Urinary bladder (tissue), 3 donors: ENCODE measurements at regions not wholly inside any gene's neighbourhood (a gene's known extent, or its start where the extent isn't known, plus 50 kb on each side); places are given as distances from the start of the nearest gene placed in this dataset.

Source experiments
- DNase-seq: peaks from one replicate; pipeline ENCODE4 v3.0.0-alpha.2; 2015; ENCODE audit errors: extremely low spot score
- H3K27ac ChIP-seq: one replicate; pipeline ENCODE4 v1.5.1; 2013; ENCODE audit warnings: low read depth, mild to moderate bottlenecking, moderate library complexity
- H3K36me3 ChIP-seq: one replicate; pipeline ENCODE4 v1.6.1; 2013; ENCODE audit warnings: mild to moderate bottlenecking, moderate library complexity; ENCODE audit not compliant: insufficient read depth
- H3K4me1 ChIP-seq: one replicate; pipeline ENCODE4 v1.6.1; 2013; ENCODE audit warnings: mild to moderate bottlenecking, moderate library complexity; ENCODE audit not compliant: insufficient read depth
- H3K4me3 ChIP-seq: one replicate; pipeline ENCODE4 v1.5.1; 2013; ENCODE audit warnings: low read depth, low read length
- WGBS: extraction: QIAGEN DNeasy Blood & Tissue Kit; methylation state at CpG from one replicate; pipeline ENCODE4 v1.1.7; 2013; 5-methylcytosine and 5-hydroxymethylcytosine counted together
- donor health status: healthy with polysubstance abuse.
- donor health status: healthy.

GRCh38 chr12:87766044-87766443 lies 263.2 kb downstream of the C12orf50 start:
- H3K4me1 ChIP-seq: no peaks in the 10 kb centered on the region
- no peak overlapping the region for H3K4me3 ChIP-seq
- H3K36me3 ChIP-seq: no peaks in the 10 kb centered on the region
- no peak for DNase-seq
- no peak overlapping the region for H3K27ac ChIP-seq

DNA sequence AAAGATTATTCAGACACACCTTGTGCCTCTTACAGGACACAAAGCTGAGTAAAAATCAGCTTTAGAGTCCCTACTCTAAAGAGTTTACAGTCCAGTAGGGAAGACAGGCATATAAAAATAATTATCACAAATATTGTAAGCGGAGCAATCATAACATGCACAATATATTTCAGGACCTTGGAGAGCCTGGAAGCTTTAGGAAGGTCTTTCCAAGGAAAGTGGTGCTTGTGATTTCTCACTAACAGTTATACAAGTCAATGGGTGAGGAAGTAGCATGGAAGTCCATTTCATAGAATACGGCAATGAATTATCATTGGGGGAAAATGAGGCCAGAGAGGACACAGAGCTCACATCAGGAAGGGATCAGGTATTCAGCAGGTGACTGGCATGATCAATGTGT lies 268.3 kb downstream of the C12orf50 start:
- Histone ChIP-seq H3K36me3 (no peaks in the 10 kb centered on the region), H3K4me3 (no peak overlapping the region), H3K4me1 (no peaks in the 10 kb centered on the region), H3K27ac (no peak overlapping the region)
- WGBS: 88% methylated on average over 2 of the region's 2 CpGs
- no peak for DNase-seq

GRCh38 chr12:87758271-87758670 lies 270.9 kb downstream of the C12orf50 start:
- Histone ChIP-seq H3K4me3 (no peak overlapping the region), H3K4me1 (no peaks in the 10 kb centered on the region), H3K36me3 (no peaks in the 10 kb centered on the region), H3K27ac (no peak overlapping the region)
- no peak for DNase-seq

DNA sequence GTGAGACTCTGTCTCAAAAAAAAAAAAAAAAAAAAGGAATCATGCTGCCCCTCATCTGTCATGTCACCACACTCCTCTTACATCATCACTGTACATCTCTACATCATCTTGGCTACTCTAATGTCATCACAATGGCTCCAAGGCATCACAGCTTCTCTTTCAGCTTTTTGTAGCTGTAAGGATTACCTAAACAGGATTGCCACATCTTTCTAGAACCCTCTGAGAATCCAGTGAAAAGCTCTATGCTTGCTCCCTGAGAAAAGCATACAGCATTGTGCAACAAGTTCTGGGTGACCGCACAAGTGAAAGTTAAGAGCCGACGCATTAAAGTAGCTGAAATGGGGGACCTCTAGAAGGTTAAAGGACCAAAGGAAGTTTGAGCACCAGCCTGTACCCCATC lies 272.5 kb downstream of the C12orf50 start:
- over 99% methylated on average over 3 of the region's 3 CpGs for WGBS
- Histone ChIP-seq H3K4me1 (no peaks in the 10 kb centered on the region), H3K36me3 (no peaks in the 10 kb centered on the region), H3K27ac (no peak overlapping the region), H3K4me3 (no peak overlapping the region)
- no peak for DNase-seq

DNA sequence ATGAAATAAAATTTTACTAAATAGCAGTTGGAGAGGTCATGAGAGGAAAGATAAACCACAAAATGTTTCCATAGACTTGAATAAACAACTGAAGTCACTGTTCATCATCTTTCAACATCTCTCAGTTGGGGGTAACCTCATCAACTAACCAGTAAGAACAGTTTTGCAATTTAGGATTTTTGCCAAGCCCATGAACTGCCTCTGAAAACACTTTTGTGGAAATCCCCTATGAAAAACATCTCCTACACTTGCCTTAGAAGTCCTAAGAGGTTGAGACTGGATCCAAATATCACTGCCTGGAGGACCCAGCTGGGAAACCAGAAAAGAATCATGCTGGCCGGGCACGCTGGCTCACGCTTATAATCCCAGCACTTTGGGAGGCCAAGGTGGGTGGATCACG lies 273.1 kb downstream of the C12orf50 start:
- no peaks in the 10 kb centered on the region for H3K4me1 ChIP-seq
- WGBS: 80% methylated on average over 4 of the region's 4 CpGs
- no peak for DNase-seq
- no peak overlapping the region for H3K4me3 ChIP-seq
- no peaks in the 10 kb centered on the region for H3K36me3 ChIP-seq
- no peak overlapping the region for H3K27ac ChIP-seq

GRCh38 chr12:87728931-87729593 lies 300.1 kb downstream of the C12orf50 start:
- Histone ChIP-seq H3K36me3 (no peaks in the 10 kb centered on the region), H3K4me1 (no peaks in the 10 kb centered on the region), H3K4me3 (no peak overlapping the region), H3K27ac (no peak overlapping the region)
- 90% methylated on average over 2 of the region's 2 CpGs for WGBS
- DNase-seq: no peak

- 61% methylated on average over 3 of the region's 3 CpGs for WGBS
- Histone ChIP-seq H3K4me3 (no peak overlapping the region), H3K27ac (no peak overlapping the region), H3K4me1 (no peaks in the 10 kb centered on the region), H3K36me3 (no peaks in the 10 kb centered on the region)
- DNase-seq: no peak
Observed at GRCh38 chr12:87720967-87721366, 308.2 kb downstream of the C12orf50 start.

DNA sequence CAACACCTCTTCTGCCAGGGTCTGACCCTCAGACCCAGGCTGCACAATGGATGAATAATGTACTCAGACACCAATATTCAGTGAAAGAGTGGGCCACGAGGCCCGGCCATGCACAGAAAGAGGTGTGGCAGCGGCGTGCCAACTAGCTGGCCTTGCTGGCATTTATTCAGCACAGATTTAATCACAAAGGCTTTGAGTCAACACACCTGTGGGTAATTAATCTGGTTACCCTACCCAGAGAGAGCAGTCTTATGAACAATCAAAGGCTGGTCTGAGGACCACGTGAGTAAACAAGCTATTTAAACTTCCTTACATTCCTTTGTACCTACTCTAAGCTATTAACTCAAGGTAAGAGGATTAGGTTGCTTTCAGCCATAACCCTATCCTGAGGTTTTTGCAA lies 324.8 kb downstream of the C12orf50 start:
- Histone ChIP-seq H3K27ac (no peak overlapping the region), H3K4me3 (no peak overlapping the region)
- 80% methylated on average over 5 of the region's 5 CpGs for WGBS

GRCh38 chr12:87690236-87690810 lies 338.9 kb downstream of the C12orf50 start:
- Histone ChIP-seq H3K27ac (no peak overlapping the region), H3K36me3 (no peaks in the 10 kb centered on the region), H3K4me3 (no peak overlapping the region), H3K4me1 (no peaks in the 10 kb centered on the region)
- 91% methylated on average over 7 of the region's 7 CpGs for WGBS
- no peak for DNase-seq

More for the DNA sequence above, 324.8 kb downstream of the C12orf50 start:
- H3K36me3 ChIP-seq: no peaks in the 10 kb centered on the region
- DNase-seq: no peak
- no peaks in the 10 kb centered on the region for H3K4me1 ChIP-seq

DNA sequence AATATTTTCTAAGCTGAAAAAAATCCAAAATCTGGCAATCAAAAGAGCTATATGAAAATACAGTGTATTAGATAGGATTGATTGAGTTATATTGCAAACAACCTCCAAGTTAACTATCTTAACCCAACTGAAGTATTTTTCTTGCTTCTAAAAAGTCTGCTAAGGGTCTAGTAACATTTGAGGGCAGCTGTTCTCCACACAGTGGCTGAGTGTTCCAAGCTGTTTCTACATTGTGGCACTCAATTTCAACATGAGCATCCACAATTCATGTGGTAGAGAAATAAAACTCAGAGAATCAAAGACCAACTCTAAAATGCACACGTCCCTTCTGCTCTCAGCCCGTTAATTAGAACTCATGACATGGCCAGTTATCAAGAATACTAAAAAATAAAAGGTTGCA lies 340.0 kb downstream of the C12orf50 start:
- H3K27ac ChIP-seq: no peak overlapping the region
- no peak overlapping the region for H3K4me3 ChIP-seq
- WGBS: 82% methylated on average over 2 of the region's 2 CpGs
- H3K36me3 ChIP-seq: no peaks in the 10 kb centered on the region
- H3K4me1 ChIP-seq: no peaks in the 10 kb centered on the region
- no peak for DNase-seq

- no peaks in the 10 kb centered on the region for H3K4me1 ChIP-seq
- 14% methylated on average over 6 of the region's 6 CpGs for WGBS
- H3K4me3 ChIP-seq: no peak overlapping the region
- no peaks in the 10 kb centered on the region for H3K36me3 ChIP-seq
- DNase-seq: no peak
- no peak overlapping the region for H3K27ac ChIP-seq
Observed at GRCh38 chr12:87687362-87687761, 341.8 kb downstream of the C12orf50 start.

DNA sequence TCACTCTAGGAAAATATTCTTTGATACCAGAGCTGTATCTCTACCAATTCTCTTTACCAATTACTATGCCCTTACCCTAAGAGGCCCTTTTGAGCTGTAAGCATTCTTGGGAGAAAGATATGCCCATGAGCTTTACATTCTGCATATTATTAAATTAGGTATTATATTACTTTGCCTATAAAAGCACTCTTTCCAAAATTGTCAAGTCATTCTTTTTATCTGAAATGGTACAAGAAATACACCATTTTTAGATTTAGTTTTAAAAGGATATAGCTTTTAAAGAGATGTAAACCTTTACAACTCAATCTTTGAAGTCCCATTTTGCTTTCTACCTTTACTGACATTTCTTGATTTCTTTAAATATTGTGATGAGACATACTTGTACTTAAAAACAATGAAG lies 343.5 kb downstream of the C12orf50 start:
- H3K4me3 ChIP-seq: no peak overlapping the region
- no peak for DNase-seq
- no peak overlapping the region for H3K27ac ChIP-seq
- no peaks in the 10 kb centered on the region for H3K4me1 ChIP-seq
- no peaks in the 10 kb centered on the region for H3K36me3 ChIP-seq

DNA sequence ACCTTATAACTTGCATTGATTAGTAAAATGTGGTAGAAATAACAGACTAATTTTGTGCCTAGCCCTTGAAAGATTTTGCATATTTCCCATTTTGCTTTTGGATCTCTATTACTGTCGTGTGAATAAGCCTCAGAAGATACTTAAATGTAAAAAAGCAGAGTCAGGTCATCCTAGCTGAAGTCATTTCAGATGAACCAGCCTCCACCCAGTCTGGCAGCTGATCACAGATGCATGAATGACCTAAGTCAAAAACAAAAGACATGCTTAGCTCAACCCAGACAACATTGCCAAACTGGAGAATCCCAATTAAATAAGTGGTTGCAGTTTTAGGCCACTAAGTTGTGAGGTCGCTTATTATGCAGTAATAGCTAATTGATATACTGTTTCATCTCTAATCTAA lies 349.9 kb downstream of the C12orf50 start:
- DNase-seq: no peak
- 77% methylated on average over 2 of the region's 2 CpGs for WGBS
- no peak overlapping the region for H3K4me3 ChIP-seq
- H3K27ac ChIP-seq: no peak overlapping the region
- H3K4me1 ChIP-seq: no peaks in the 10 kb centered on the region
- no peaks in the 10 kb centered on the region for H3K36me3 ChIP-seq

GRCh38 chr12:87678453-87678852 lies 350.7 kb downstream of the C12orf50 start:
- Histone ChIP-seq H3K36me3 (no peaks in the 10 kb centered on the region), H3K27ac (no peak overlapping the region), H3K4me3 (no peak overlapping the region), H3K4me1 (no peaks in the 10 kb centered on the region)
- no peak for DNase-seq

- no peaks in the 10 kb centered on the region for H3K4me1 ChIP-seq
- H3K36me3 ChIP-seq: no peaks in the 10 kb centered on the region
- no peak overlapping the region for H3K27ac ChIP-seq
- DNase-seq: no peak
- no peak overlapping the region for H3K4me3 ChIP-seq
Observed at GRCh38 chr12:87676731-87677130, 352.5 kb downstream of the C12orf50 start.
